MM.1S (cell line): ENCODE measurements at regions not wholly inside any gene's neighbourhood (a gene's known extent, or its start where the extent isn't known, plus 50 kb on each side); places are given as distances from the start of the nearest gene placed in this dataset.

Experiments used
- EZH2 ChIP-seq: fragments of 300-600 bp; sonication (generic); optimal IDR thresholded peaks from 2 replicates; pipeline ENCODE3; 2017; ENCODE audit warnings: low read depth, mild to moderate bottlenecking, antibody characterized with exemption, low read length, mixed read lengths
- EZH2phosphoT487 ChIP-seq: fragments of 300-600 bp; sonication (generic); IDR thresholded peaks from 2 replicates; pipeline ENCODE4 v1.6.1; 2018; ENCODE audit warnings: antibody characterized with exemption, low read length
- TF ChIP-seq, protein P1 (sequence below): fragments of 300-600 bp; sonication (generic); IDR thresholded peaks from 2 replicates; pipeline ENCODE4 v1.5.1; 2016; ENCODE audit warnings: antibody characterized with exemption, low read length, mixed read lengths

DNA sequence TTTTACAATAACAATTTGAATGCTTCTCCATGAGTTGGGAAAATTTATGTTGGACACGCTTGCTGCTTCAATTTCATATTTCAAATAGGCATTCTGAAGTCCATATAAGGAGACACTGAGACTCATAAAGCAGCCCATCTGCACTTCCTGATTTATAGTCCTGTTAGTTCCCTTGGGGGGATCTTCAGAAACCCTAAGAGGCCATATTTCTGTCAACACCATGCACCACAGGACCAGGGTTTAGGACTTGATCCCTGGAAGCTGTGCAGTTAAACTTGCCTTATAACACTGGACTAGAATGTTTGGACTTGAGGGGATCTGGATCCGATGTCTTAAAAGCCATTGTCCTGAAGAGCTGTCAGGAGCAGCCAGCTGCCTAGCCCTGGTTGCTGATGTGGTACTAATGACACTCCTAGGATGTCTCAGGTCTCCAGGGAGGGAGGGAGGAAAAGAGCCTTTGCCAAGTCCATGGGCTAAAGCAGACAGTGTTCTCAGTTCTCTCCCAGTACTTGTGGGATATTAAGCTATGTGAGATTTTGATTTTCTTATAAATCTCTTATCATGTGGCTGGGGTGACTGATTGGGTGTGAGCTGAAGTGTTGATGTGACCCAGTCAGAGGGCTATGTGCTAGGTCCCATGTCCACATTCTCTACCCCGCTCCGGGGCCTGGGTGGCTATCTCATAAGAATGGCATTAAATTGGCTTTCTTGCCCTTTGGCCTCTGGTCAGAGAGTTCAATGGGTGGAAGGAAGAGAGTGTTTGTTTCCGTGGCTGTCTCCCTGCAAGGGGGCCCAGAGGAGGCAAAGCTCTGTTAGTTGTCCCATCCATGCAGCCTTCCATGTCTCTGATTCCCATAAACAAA is 399.8 kb downstream of the OSTF1 start:
- TF ChIP-seq EZH2phosphoT487 (no peak), EZH2 (no peak)
- TF ChIP-seq, protein P1, sequence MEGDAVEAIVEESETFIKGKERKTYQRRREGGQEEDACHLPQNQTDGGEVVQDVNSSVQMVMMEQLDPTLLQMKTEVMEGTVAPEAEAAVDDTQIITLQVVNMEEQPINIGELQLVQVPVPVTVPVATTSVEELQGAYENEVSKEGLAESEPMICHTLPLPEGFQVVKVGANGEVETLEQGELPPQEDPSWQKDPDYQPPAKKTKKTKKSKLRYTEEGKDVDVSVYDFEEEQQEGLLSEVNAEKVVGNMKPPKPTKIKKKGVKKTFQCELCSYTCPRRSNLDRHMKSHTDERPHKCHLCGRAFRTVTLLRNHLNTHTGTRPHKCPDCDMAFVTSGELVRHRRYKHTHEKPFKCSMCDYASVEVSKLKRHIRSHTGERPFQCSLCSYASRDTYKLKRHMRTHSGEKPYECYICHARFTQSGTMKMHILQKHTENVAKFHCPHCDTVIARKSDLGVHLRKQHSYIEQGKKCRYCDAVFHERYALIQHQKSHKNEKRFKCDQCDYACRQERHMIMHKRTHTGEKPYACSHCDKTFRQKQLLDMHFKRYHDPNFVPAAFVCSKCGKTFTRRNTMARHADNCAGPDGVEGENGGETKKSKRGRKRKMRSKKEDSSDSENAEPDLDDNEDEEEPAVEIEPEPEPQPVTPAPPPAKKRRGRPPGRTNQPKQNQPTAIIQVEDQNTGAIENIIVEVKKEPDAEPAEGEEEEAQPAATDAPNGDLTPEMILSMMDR, result no peak
